NB4 (cell line): ENCODE measurements at regions not wholly inside any gene's neighbourhood (a gene's known extent, or its start where the extent isn't known, plus 50 kb on each side); places are given as distances from the start of the nearest gene placed in this dataset.
"Not testable (repeated sequence)": the region's sequence is repeated elsewhere in the genome, so short reads cannot be mapped to it uniquely, and the experiment has no call there.

ENCODE experiments used
- DNase-seq: peaks from one replicate; pipeline ENCODE4 v3.0.0; 2010; ENCODE audit warnings: low read depth
- H3K4me3 ChIP-seq: one replicate; pipeline ENCODE4 v1.5.1; 2011; ENCODE audit warnings: mild to moderate bottlenecking, low read depth, low read length, moderate library complexity
- CTCF ChIP-seq: IDR thresholded peaks from one replicate; pipeline ENCODE4 v1.5.1; 2012; ENCODE audit warnings: low read depth, low read length
- MAX ChIP-seq: IDR thresholded peaks from 2 replicates; pipeline ENCODE4 v1.6.1; 2011; ENCODE audit warnings: low read depth, low read length
- MYC ChIP-seq: IDR thresholded peaks from 2 replicates; pipeline ENCODE4 v1.6.1; 2011; ENCODE audit warnings: low read depth, low read length
- POLR2A ChIP-seq: IDR thresholded peaks from 2 replicates; pipeline ENCODE4 v1.6.1; 2011; ENCODE audit warnings: mild to moderate bottlenecking; ENCODE audit not compliant: insufficient read length; ENCODE audit errors: extremely low read depth

DNA sequence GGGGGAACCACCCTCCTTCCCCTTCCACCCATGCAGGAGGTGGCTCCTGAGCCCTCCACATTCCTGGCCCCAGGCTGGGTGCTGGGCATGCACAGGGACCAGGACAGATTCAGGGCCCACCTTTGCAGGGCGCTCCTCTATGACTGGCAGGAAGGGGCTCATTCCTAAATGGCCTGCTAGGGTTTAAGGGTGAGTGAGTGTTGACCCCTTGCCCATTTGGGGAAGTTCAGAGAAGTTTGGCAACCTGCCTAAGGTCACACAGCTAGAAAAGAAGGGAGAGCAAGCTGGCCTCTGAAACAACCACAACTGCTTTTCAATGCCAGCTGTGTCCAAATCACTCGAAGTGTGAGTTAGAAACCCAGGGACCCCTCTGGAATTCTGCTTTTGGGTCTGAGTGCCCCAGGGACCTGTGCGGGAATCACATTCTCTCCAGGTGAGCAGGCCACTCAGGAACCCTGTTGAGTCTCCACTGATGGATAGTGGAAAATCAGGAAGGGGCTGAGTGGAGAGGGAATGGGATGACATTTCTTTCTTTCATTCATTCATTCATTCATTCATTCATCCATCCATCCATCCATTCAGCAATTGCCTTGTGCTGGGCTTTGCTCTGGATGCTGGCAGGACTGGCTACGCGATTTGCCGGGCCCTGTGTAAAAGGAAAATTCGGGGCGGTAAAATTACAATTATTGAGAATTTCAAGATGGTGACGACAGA lies 191.9 kb downstream of the C9orf50 start:
- no peak for DNase-seq
- TF ChIP-seq POLR2A (no peak), MAX (no peak), CTCF (no peak), MYC (no peak)
- H3K4me3 ChIP-seq = no peak overlapping the region

DNA sequence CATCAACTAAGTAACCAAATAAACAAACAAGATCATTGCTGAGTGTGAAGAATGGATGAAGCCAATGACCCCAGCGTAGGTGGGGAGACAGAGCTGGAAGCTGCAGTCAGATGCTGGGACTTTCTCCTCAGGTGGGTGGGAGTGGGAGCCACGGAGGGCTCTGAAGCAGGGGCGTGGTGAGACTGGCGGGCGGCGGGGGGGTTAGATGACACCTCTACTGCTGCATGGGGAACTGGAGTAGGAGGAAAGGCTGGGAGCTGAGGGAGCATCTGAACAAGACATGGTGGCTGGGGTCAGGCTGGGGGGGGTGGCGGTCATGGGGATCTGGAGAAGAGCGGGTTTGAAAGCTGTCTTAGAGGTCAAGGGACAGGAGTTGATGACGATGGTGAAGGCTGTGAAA lies 193.8 kb downstream of the C9orf50 start:
- TF ChIP-seq MYC = no peak
- no peak for TF ChIP-seq MAX
- no peak for TF ChIP-seq CTCF
- no peak for TF ChIP-seq POLR2A
- DNase-seq = no peak
- no peak overlapping the region for H3K4me3 ChIP-seq

- not testable (repeated sequence) for H3K4me3 ChIP-seq, DNase-seq
Observed at GRCh38 chr9:129423755-129424154, 197.1 kb downstream of the C9orf50 start.

DNA sequence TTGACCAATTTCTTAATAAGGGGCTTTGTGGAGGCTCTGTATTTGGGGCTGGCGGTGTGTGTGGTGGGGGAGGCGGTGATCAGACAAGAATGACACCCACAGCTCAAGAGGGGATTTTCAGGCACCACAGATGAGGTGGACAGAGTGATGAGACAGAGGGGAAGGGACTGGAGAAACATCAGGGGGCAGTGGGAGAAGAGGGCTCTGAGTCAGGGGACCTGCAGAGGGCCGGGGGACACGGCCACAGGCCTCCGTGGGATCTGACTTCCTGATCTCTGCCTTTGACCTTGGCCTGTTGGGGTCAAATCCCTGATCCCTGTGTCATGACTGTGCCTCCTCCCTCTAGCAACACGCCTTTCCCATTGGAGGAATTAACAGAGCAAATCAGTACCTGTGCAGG lies 197.7 kb downstream of the C9orf50 start:
- TF ChIP-seq CTCF = no peak
- TF ChIP-seq MAX = no peak
- no peak for TF ChIP-seq MYC
- TF ChIP-seq POLR2A = no peak
- no peak overlapping the region for H3K4me3 ChIP-seq
- no peak for DNase-seq

GRCh38 chr9:129422843-129423192 lies 198.1 kb downstream of the C9orf50 start:
- TF ChIP-seq MAX (no peak), MYC (no peak), CTCF (no peak), POLR2A (no peak)
- no peak for DNase-seq
- no peak overlapping the region for H3K4me3 ChIP-seq

DNA sequence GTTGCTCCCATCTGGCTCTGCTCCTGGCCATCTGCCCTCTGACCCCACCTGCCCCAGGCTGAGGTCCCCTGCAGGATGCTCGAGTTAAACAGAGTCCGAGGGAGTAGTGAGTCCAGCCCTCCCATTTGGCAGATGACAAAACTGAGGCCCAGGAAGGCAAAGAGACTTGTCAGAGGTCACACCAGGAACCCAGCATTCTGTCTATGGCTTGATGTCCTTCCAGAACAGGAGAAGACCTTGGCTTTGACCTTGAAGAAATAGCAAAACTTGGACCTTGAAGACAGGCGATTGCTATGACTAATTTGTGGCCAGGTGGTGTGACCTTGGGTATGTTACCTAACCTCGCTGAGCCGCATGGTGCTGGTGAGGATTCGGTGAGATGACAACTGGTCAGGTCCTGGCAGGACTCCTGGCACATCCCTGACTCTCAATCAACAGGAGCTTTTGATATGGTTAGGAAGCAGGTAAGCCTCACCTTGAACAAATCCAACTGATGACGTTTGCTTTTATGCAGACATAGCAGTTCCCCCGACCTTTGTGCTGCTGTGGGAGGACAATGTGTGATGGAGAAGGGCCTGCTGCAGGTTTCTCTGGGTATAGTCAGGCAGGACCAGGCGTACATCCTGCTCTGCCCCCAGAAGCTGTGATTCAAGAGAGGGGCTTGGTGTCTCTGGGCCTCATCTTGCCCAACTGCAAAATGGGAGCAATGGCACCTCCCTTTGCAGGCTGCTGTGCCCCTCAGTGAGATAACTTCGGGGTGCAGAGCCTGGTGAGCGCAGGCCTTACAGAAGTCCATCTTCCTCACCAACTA lies 198.7 kb downstream of the C9orf50 start:
- no peak overlapping the region for H3K4me3 ChIP-seq
- DNase-seq = no peak
- TF ChIP-seq CTCF (no peak), MYC (no peak), POLR2A (no peak), MAX (no peak)
